Stomach (tissue), 8 donors: ENCODE measurements at regions not wholly inside any gene's neighbourhood (a gene's known extent, or its start where the extent isn't known, plus 50 kb on each side); places are given as distances from the start of the nearest gene placed in this dataset.

Experiments
- DNase-seq, 2 donors: peaks; one replicate each; pipeline versions ENCODE4 v3.0.0 to v3.0.0-alpha.2; 2013 to 2019
- H3K27ac ChIP-seq, 5 donors: fragments of 200-600 bp in 4 of 5; sonication (generic) in 4 of 5; one replicate each; pipeline ENCODE4 v1.5.1; 2013 to 2019; ENCODE audit warnings: mild to moderate bottlenecking in 1 of 5, moderate library complexity in 1 of 5
- H3K27me3 ChIP-seq, 3 donors: fragments of 200-600 bp; sonication (generic); one replicate each; pipeline ENCODE4 v1.5.1; 2017 to 2019; ENCODE audit warnings: mixed run types in 1 of 3
- H3K36me3 ChIP-seq, 4 donors: fragments of 200-600 bp; sonication (generic); 1 replicate in 3 of 4; 2 replicates in 1 of 4; pipeline ENCODE4 v1.5.1; 2016 to 2019
- H3K4me1 ChIP-seq, 4 donors: fragments of 200-600 bp; sonication (generic); one replicate each; pipeline ENCODE4 v1.5.1; 2016 to 2019
- H3K4me3 ChIP-seq, 4 donors: fragments of 200-600 bp; sonication (generic) in 3 of 4; one replicate each; pipeline ENCODE4 v1.5.1; 2016 to 2019; ENCODE audit warnings: mild to moderate bottlenecking in 1 of 4
- H3K9me3 ChIP-seq, 4 donors: fragments of 200-600 bp; sonication (generic); one replicate each; pipeline ENCODE4 v1.5.1; 2016 to 2019
- EP300 ChIP-seq: sonication (generic); formaldehyde crosslinking; IDR thresholded peaks from one replicate; pipeline ENCODE4 v1.6.1; 2017; ENCODE audit warnings: antibody characterized with exemption
- POLR2A ChIP-seq, 4 donors: fragments of 450-650 bp; IDR thresholded peaks; one replicate each; pipeline ENCODE4 v1.6.1; 2016; ENCODE audit warnings: antibody characterized with exemption in 4 of 4, control low read depth in 2 of 4, mild to moderate bottlenecking in 1 of 4, moderate library complexity in 1 of 4
- POLR2AphosphoS5 ChIP-seq, 3 donors: sonication (generic); formaldehyde crosslinking; IDR thresholded peaks; one replicate each; pipeline ENCODE4 v1.6.1; 2016; ENCODE audit warnings: antibody characterized with exemption in 3 of 3
- WGBS, 5 donors: extraction: QIAGEN DNeasy Blood & Tissue Kit in 3 of 5; methylation state at CpG; one replicate each; pipeline versions ENCODE4 v1.1.5 to v1.1.7; 2013 to 2018; 5-methylcytosine and 5-hydroxymethylcytosine counted together
- intact Hi-C: fragments of 100-400 bp; cut with DNase I; formaldehyde crosslinking; loops from one replicate; pipeline ENCODE4 v1.15.1; 2023; ENCODE audit warnings: low total_unique reads
- TF ChIP-seq, protein P1 (sequence below), 7 experiments: fragments of 450-650 bp in 4 of 7; fragments of 200-600 bp in 3 of 7; sonication (generic) in 3 of 7; IDR thresholded peaks; one replicate each; pipeline ENCODE4 v1.5.1; 2016 to 2019; ENCODE audit warnings: antibody characterized with exemption in 7 of 7, control low read depth in 2 of 7, mild to moderate bottlenecking in 1 of 7
- donor health status: healthy with polysubstance abuse.
- donor health status: Bipolar disorder and iron deficiency.
- donor health status: healthy.

DNA sequence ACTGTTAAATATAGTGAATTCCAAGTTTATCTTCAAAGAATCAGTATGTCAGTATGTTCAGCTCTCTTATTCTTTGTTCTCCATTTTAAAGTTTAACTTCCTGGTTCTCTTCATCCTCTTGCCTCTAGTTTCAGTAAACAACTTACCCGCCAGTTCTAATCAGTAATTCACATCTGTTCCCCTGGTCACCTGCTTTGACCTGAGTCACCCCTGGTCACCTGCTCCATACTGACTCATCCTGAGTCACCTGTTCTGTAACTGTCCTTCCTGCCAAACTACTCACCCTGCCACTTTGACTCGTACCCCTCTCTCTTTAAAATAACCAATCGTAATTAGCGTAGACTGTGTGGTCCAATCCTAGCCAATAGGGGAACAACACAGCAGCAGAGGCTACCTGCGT, 992.7 kb upstream of the HS3ST1 start:
- no peak overlapping the region for H3K27ac ChIP-seq
- H3K36me3 ChIP-seq: no peaks in the 10 kb centered on the region
- TF ChIP-seq EP300 (no peak), POLR2AphosphoS5 (IDR thresholded peaks at IDR 0.05) (no peak), POLR2A (IDR thresholded peaks at IDR 0.05) (no peak)
- TF ChIP-seq, protein P1, sequence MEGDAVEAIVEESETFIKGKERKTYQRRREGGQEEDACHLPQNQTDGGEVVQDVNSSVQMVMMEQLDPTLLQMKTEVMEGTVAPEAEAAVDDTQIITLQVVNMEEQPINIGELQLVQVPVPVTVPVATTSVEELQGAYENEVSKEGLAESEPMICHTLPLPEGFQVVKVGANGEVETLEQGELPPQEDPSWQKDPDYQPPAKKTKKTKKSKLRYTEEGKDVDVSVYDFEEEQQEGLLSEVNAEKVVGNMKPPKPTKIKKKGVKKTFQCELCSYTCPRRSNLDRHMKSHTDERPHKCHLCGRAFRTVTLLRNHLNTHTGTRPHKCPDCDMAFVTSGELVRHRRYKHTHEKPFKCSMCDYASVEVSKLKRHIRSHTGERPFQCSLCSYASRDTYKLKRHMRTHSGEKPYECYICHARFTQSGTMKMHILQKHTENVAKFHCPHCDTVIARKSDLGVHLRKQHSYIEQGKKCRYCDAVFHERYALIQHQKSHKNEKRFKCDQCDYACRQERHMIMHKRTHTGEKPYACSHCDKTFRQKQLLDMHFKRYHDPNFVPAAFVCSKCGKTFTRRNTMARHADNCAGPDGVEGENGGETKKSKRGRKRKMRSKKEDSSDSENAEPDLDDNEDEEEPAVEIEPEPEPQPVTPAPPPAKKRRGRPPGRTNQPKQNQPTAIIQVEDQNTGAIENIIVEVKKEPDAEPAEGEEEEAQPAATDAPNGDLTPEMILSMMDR (IDR thresholded peaks at IDR 0.05): no peak
- no peak overlapping the region for H3K4me3 ChIP-seq
- DNase-seq: no peak
- H3K27me3 ChIP-seq: no peaks in the 10 kb centered on the region
- intact Hi-C loops: no loop called here
- WGBS, 5 donors: 77 to 84% (median 81%) methylated on average over 5 of the region's 5 CpGs
- no peaks in the 10 kb centered on the region for H3K4me1 ChIP-seq
- H3K9me3 ChIP-seq: no peaks in the 10 kb centered on the region

DNA sequence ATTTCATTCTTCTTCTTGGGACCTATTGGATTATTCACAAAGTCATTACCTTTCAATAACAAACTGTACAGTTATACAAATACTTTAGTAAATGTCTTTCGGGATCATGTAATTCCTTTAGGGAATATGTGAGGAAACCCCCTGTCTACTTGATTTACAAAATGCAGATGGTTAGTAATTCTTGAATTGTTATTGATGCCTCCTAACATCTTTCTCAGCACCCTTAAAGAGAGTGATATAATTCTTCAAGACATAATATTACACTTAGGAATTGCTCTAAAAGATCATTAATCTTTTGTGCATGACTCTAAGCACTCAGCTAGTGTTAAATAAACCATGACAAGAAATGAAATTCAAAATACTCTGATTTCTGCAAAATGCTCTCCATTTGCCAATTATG, 988.1 kb upstream of the HS3ST1 start:
- 64 to 86% (median 74%) methylated on average over 1 of the region's 1 CpG for WGBS, 5 donors

DNA sequence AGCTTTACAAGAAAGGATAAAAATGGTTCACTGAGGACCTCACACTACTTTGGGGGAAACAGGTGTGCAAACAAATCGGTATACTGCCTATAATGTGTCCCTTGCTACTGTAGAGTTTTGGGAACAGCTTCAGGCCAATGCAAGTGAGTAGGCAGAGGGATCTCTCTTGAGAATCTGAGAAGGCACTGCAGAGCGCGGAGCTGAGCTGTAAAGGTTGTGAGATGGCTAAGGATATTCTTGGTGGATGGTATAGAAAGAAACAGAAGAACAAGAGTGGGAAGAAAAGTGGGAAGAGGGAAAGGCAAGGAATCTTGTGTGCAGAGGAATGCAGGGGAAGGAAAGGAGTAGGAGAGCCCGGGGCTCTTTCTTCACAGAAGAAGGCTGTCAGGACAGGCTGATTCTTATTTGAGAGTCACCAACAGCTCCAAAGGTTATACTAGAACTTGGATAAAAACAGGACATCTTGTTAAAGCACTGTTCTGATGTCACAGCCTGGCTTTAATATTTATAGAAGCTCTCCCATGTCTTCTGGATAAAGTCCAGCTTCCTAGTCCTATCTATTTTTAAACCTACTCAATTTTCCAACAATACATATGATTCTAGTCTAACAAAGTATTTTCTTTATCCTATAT, 985.6 kb upstream of the HS3ST1 start:
- TF ChIP-seq EP300: no peak
- TF ChIP-seq POLR2AphosphoS5 (IDR thresholded peaks at IDR 0.05): no peak
- TF ChIP-seq, protein P1 (IDR thresholded peaks at IDR 0.05): no peak
- TF ChIP-seq POLR2A (IDR thresholded peaks at IDR 0.05): no peak
- no peaks in the 10 kb centered on the region for H3K27me3 ChIP-seq
- no peaks in the 10 kb centered on the region for H3K4me1 ChIP-seq
- no peak for DNase-seq
- no peaks in the 10 kb centered on the region for H3K36me3 ChIP-seq
- H3K9me3 ChIP-seq: no peaks in the 10 kb centered on the region
- 82 to 90% (median 85%) methylated on average over 4 of the region's 4 CpGs for WGBS, 5 donors
- intact Hi-C loops: no loop called here
- H3K4me3 ChIP-seq: no peak overlapping the region
- H3K27ac ChIP-seq: no peak overlapping the region

More for the DNA sequence above, 988.1 kb upstream of the HS3ST1 start:
- DNase-seq: no peak
- intact Hi-C loops: no loop called here
- Histone ChIP-seq H3K36me3 (no peaks in the 10 kb centered on the region), H3K27ac (no peak overlapping the region), H3K4me1 (no peaks in the 10 kb centered on the region), H3K4me3 (no peak overlapping the region), H3K27me3 (no peaks in the 10 kb centered on the region), H3K9me3 (no peaks in the 10 kb centered on the region)
- TF ChIP-seq EP300 (no peak), POLR2AphosphoS5 (IDR thresholded peaks at IDR 0.05) (no peak), POLR2A (IDR thresholded peaks at IDR 0.05) (no peak)
- TF ChIP-seq, protein P1 (IDR thresholded peaks at IDR 0.05): no peak

DNA sequence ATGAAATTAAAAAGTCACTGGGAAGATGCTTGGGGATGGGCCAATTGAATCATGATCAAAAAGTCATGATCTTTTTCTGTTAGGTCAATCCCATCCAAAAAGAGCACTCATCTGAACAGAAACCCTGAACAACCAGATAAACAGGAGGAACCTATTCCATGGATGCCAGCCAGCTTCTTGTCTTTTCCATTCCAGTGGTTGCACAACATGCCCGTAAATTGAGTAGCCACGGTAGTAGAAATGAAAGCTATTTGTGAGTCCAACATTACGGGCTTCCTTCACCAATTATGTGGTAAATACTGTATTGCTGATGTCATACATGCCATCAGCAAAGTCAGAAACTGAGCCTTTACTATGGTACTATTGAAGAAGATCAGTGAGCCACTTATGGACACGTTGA, 982.4 kb upstream of the HS3ST1 start:
- no peaks in the 10 kb centered on the region for H3K9me3 ChIP-seq
- no peaks in the 10 kb centered on the region for H3K36me3 ChIP-seq
- no peak for DNase-seq
- no peak overlapping the region for H3K4me3 ChIP-seq
- no peaks in the 10 kb centered on the region for H3K27me3 ChIP-seq
- WGBS, 5 donors: 74 to 88% (median 87%) methylated on average over 4 of the region's 4 CpGs
- intact Hi-C loops: no loop called here
- TF ChIP-seq POLR2A (IDR thresholded peaks at IDR 0.05): no peak
- TF ChIP-seq EP300: no peak
- TF ChIP-seq POLR2AphosphoS5 (IDR thresholded peaks at IDR 0.05): no peak
- no peaks in the 10 kb centered on the region for H3K4me1 ChIP-seq
- no peak overlapping the region for H3K27ac ChIP-seq

DNA sequence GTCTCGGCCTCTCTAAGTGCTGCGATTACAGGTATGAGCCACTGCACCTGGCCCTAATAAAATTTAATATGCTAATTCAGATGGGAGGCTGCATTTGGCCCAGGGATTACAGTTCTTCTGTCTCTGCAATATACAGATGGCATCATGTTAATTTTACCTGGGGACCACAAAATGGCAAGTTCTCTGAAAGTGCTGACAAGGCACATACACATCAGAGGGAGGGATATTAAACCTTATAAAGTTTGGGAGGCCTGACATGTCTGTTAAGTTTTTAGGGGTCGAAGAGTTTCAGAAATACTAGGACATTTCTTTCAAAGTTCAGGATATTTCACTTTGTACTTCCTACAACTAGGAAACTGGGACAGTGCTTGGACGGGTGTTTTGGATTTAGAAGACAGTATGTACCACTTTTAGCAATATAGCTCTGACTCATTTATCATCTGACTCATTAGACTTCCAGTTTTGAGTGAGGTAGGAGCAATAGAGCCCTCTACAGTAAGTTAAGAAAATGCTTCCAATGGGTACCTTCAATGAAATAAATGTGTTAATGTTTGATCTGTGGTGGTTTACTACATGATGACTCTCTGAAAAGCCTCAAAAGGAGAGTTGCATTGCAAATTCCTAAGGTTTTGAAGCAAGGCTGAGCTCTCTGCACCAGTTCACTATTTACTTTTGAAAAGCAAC, 981.0 kb upstream of the HS3ST1 start:
- intact Hi-C loops: no loop called here
- Histone ChIP-seq H3K36me3 (no peaks in the 10 kb centered on the region), H3K9me3 (no peaks in the 10 kb centered on the region), H3K27ac (no peak overlapping the region), H3K27me3 (no peaks in the 10 kb centered on the region), H3K4me3 (no peak overlapping the region), H3K4me1 (no peaks in the 10 kb centered on the region)
- 64 to 74% (median 68%) methylated on average over 4 of the region's 4 CpGs for WGBS, 5 donors
- TF ChIP-seq POLR2A (IDR thresholded peaks at IDR 0.05) (no peak), POLR2AphosphoS5 (IDR thresholded peaks at IDR 0.05) (no peak), EP300 (no peak)
- TF ChIP-seq, protein P1 (IDR thresholded peaks at IDR 0.05): no peak
- DNase-seq: no peak
